ENCODE measurements at regions not wholly inside any gene's neighbourhood (a gene's known extent, or its start where the extent isn't known, plus 50 kb on each side); places are given as distances from the start of the nearest gene placed in this dataset.
"Not testable (repeated sequence)": the region's sequence is repeated elsewhere in the genome, so short reads cannot be mapped to it uniquely, and the experiment has no call there.

DNA sequence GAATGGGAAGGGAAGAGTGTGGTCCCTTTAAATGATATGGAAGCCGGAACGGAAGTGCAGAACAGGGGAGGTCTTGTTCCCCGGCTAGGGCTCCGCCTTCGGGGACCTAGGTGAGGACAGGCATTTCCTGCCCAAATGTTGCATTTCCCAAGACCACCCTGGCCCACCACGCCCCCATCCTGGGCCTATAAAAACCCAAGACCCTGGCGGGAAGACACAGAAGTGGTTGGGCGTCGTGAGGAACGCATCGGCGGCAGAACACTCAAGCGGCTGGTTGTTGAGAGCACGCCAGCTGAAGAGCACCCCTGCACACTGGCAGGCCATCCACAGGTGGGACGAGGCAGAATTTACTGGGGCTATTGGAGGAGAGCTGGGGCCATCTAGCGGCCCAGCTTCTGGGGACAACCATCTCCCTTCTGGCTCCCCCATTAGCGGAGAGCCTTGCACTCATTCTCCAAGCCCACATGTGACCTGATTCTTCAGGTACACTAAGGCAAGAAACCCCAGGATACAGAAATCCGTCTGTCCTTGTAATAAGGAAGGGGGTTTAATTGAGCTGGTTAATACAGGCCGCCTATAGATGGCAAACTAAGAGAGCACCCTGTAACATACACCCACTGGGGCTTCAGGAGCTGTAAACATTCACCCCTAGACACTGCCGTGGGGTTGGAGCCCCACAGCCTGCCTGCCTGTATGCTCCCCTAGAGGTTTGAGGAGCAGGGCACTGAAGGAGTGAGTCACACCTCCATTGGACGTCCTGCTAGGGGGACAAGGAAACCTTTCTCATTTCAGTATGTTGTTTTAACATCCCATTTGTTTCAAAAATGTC is 1327.9 kb downstream of the BRINP3 start:
- DNase-seq = no peak

DNA sequence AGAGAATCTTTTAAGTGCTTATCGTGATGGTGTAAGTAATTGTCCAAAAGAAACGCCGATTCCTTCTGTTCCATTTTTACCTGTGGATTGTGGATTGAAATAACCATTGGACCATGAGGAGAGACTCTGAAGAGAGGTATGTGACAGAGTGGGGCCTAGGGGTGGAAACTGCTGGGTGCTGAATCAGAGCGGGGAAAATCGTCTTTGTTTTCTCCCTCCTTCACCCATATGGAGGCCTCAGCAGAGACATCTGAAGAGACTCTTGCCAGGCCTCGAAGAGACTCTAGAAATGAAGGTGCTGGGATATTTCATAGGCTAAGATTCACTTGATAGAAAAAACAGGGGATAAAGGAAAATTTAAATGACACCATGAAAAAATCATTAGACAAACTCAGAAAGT is 1327.0 kb downstream of the BRINP3 start:
- DNase-seq = no peak

DNA sequence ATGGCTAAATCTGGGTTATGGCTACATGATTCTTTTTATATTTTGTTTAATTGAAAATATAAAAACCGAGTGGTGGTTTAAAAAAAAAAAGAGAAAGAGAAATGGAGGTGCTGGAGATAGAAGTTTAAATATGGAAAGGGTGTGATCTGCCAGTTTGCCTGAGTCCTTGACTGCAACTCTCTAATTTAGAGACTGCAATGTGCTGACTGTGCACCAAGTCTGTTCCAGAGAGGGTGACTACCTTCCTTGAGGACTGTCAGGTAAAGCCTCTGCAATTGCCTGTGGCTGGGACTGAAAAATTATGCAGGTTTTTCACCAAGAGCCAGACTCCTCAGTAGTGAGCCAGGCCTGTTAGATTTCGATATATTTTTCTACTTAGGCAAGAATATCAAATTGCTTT is 1326.3 kb downstream of the BRINP3 start:
- DNase-seq = no peak

DNA sequence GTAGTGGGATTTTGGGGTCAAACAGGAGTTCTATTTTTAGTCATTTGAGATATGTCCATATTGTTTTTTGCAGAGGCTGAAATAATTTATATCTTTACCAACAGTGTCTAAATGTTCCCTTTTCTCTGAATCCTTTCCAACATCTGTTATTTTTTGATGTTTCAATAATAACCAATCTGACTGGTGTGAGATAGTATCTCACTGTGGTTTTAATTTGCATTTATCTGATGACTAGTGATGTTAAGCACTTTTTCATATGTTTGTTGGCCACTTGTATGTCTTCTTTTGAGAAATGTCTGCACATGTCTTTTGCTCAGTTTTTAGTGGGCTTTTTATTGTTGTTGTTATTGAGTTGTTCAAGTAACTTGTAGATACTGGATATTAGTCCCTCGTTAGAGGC is 1325.0 kb downstream of the BRINP3 start:
- DNase-seq = no peak

DNA sequence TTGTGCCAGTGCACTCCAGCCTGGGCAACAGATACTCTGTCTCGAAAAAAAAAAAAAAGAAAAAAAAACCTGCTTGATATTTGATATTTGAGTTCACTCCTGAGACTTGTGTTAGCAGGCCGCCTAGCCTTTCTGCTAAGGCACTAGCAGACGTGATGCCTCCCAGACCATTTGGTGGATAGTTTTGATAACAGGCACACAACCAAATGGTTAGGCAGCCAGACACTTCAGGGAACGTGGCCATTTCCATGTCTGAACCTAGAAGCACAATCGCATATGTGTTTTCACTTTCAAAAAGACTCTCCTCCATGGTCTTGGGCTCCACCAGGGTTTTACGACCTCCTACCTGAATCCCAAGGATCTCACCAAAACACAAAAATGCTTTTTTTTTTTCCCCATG is 1319.5 kb downstream of the BRINP3 start:
- DNase-seq = no peak

DNA sequence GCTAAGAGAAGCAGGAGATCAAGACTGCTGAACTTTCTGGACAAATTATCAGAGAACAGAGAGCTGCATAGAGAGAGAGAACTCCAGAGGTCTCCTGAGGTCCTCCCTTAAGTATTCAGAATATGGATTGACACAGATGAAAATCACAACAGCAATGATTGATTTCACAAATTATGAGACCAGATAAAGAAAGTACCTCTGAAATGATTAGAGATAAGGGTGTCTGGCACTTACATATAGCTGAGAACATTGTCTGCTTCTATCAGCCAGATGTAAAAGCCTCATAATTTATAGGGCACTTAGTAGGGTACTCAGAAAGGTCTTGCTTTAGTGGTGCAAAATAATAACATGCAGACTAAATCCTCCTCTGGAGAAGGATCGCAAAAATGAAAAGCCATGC is 1301.8 kb downstream of the BRINP3 start:
- DNase-seq = no peak

DNA sequence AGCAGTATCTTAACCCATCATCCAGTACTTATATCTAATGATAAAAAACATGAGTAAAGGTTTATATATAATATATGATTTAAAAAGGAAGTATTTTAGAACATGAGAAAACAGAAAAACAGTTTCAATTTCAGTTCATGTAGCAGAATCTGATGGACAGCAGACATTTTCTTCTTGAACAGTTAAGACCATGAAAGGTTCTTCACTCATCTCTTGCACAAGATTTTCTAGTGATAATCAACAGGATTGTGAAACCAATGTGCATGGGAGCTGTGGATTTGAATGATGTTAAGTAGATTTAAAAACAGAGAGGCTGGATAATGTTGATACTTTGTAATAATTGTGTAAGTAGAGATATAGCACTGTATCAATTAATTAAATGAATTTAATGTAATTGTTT is 1297.6 kb downstream of the BRINP3 start:
- no peak for DNase-seq

DNA sequence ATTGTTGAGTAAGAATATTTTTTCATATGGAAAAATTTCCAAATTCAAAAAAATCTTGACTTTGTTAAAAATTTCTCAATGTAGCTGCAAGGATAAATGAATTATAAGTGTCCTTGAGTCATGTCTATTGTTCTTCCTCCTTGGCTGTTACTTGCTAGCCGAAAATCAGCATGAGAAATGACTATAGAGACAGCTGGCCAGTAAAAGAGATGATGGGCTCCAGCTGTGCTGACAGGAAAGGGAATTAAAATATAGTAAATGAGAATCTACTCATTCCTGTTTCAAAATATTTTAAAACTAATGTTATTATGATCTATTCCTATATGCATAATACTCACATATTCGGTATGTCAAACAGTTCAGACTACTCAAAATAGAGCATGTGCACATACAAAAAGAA is 1292.6 kb downstream of the BRINP3 start:
- no peak for DNase-seq

DNA sequence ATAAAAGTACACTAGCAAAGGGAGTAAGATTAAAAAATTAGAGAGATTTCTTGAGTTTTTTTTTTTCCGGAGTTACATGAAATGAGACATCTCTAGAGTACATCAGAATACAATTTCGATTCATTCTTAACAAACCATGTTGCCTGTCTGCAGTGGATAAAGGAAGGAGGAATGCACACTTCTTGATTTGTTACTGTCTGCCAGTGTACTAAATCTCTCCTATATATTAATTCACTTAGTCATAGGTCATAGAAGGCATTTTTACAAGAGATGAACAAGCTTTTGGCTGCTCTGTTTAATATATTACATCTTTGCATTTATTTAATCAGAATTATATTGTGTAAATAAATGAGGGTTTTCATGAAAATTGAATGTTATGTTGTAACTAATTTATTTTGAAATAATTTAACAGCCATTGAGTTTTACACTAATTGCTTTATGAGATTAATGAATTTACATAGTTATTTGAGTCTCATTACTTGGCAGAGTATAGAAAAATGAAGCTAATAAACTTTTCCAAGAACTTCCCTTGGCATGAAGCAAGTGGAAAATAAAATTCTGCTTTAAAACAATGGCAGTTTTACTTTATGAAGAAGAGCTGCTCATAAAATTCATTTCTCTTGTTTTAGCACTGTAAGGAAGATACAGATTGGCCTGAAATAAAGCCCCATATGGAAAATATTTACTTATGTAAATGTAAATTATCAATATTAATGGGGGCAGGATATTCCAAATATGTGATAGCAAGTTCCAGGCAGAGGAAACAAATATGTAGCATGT is 1284.7 kb downstream of the BRINP3 start:
- DNase-seq = no peak

DNA sequence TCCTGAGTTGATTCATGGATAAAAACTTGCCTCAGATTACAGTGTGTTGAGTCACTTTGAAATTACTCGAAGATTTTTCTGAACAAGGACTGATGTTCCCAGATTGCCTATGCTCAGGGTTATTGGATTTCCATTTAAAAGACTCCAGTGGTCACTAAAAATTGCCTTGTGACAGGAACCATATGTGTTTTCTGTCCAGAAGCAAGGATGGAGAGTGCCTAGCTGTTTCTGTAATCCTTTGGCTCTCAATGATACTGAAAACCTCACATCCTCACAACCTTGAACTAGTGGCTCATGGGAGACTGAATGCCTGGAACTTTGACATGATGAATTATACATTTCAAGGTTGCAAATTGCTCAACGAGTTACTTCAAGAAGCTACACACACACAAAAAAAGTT is 1271.8 kb downstream of the BRINP3 start:
- DNase-seq = no peak

DNA sequence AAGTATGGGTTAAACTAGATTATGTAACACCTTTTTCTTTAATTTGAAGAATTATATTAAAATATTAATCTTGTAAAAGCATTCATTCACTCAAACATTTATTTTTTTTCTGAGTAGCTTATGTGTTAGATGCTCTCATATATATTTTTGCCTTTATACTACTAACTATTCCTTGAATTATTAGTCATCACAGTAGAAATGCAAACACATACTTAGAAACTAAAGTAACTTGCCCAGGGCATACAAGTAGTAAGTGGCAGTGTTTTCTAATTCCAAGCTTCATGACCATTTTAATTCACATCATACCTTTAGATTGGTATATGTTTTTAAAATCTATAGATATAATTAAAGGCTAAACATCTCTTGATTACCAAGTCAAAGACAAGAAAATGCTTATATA is 1271.0 kb downstream of the BRINP3 start:
- no peak for DNase-seq

DNA sequence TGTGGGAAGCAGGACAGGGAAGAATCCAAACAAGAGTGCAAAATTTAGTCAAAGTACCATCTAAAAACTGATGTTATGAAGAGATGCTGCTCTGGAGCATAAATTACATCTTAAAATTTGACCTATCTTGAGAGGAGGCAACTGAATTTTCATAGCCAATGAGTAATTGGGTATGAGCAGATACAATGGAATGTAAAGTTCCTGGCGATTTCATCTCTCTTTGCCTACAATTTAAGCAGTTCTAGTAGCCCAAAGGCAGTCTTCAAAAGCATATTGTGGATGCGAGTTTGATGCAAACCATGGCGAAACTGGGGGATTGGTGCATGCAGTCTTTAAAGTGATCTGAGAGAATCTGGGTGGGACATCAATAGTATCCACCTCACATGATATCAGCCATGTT is 1265.9 kb downstream of the BRINP3 start:
- DNase-seq = no peak

DNA sequence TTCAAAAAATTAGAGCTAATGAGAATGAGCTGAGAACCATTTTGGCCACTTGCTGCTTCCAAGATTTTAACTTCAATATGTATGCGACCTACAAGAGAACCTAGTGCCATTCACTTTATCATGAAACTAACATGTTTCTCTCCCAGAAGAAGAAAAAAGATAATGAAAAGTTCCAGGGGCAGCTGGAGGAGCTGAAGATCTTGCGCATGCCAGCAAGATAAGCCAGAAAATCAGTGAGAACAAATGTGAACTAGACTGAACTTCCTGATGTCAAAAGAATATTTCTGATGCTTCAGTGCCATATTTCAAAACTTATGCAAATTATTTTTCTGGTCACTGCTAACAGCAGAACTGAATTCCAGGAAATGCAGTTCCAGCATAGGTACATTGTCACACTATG is 1265.1 kb downstream of the BRINP3 start:
- DNase-seq = no peak

DNA sequence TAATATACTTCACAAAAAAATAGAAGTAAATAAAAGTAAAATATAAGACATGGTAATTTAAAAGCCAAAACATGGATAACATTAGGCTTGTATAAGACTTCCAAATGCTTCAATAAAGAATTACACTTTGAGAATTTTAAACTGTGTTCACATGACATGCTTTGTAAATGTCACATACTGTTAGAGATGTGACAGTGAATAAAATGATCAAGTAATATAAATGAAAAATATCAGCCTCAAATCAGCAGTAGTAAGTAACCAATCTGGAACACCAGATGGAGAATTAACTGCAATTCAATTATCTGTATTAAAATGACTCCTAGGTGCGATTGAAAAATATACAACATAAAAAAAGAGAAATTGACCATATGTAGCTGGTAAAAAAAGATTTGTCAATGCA is 1260.8 kb downstream of the BRINP3 start:
- DNase-seq = no peak

DNA sequence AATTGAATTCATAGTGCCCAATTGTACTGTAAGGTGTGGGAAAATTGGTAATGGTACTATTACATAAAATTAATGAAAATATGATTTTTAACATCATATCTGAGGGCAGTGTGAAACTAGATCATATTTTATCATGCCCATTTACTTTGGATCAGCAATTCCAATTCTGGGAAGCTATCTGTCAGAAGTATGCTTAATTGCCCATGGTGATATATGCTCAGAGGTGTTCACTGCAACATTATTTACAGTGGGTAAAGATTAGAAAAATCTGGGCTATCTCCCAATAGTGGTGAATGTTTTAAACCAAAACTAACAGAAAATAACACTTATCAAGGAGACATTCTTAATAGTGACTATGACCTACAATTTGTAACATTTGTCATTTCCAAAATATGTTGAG is 1260.0 kb downstream of the BRINP3 start:
- DNase-seq = no peak

DNA sequence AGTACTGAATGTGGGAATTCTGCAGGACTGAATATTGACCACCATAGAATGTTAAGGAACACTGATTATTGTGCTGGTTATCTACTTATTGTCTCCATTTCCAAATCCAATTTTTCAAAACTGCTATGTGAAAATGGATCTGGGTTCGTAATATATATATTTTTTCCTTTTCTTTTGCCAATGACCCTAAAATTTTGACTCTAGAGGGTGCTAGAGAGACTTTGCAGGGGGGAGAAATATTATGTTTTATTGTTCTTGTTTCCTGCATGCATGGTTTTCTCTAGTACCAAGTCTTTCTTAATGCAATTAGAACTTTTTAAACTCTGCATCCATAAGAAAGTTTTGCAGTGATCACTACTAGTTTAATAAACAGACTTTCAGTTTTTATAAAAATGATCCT is 1256.9 kb downstream of the BRINP3 start:
- DNase-seq = no peak

DNA sequence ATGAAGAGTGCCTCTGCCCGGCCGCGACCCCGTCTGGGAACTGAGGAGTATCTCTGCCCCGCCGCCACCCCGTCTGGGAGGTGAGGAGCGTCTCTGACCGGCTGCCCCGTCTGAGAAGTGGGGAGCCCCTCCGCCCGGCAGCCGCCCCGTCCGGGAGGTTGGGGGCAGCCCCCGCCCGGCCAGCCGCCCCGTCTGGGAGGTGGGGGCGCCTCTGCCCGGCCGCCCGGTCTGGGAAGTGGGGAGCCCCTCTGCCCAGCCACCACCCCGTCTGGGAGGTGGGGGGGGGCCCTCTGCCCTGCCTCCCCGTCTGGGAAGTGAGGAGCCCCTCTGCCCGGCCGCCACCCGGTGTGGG is 1251.9 kb downstream of the BRINP3 start:
- not testable (repeated sequence) for DNase-seq

DNA sequence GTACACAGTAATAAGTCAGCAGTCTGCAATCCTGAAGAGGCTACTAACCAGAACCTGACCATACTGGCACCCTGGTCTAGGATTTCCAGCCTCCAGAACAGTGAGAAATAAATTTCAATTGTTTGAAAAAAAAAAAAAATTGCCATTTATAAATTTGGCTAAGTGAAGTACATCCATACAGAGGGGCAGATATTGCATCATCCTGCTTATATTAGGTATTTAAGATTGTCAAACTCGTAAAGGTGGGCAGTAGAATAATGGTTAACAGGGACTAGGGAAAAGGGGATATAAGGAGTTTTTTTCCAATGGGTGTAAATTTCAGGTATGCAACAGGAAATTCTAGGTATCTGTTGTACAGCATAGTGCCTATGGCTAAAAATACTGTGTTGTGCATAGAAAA is 1250.9 kb downstream of the BRINP3 start:
- DNase-seq = no peak

DNA sequence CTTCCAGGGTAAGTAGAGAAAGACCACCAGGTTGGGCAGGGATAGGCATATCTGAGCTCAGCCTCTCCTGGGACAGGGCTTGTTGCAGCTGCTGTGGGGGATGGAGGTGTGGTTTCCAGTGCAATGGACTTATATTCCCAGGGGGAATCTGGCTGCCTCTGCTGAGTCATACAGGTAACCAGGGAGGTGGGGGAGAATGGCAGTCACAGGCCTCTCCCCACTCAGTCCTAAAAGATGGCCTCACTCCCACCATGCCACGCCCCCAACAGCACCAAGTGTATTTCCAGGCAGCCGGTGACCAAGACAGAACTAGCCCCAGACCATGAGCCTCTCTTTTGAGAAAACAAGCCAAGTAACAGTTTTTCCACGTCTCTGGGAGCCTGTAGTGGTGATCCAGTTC is 1240.7 kb downstream of the BRINP3 start:
- DNase-seq = no peak

DNA sequence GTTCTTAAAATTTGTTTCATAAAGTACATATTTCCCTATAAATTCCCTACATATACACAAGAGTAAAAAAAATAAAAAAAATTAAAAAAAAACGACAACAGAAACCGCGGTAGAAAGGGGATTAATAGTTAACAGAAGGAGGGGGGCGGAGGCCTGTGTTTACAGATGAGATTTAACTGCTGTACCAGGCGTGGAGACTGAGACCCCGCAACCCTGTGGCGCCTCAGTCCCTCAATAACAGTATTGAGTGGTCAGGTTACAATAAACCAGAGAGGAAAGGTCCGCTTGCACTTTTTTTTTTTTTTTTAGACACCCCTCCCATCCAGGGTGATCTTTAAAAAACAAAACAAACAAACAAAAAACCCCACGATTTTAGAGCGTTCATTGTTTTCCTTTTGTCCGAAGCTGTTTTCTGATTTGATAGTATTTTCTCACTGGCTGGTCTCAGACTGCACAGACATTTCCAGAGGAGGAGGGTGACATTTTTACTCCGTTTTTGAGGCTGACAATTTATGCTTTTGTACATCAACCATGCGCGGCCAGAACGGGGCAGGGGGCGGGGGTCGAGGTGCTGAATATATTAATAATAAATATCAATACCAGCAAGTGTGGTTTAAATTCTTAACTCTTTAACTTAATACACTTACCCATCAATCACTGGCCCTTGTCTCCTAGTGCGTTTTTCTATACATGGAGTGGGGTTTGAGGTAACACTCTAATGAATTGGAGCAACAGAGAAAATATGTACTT is 1223.9 kb downstream of the BRINP3 start:
- no peak for DNase-seq

DNA sequence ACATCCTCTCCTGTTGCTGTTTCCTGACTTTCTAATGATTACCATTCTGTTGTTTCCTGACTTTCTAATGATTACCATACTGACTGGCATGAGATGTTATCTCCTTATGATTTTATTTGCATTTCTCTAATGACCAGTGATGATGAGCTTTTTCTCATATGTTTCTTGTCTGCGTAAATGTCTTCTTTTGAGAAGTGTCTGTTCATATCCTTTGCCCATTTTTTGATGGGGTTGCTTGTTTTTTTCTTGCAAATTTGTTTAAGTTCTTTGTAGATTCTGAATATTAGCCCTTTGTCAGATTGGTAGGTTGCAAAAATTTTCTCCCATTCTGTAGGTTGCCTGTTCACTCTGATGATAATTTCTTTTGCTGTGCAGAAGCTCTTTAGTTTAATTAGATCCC is 1216.5 kb downstream of the BRINP3 start:
- DNase-seq = not testable (repeated sequence)

DNA sequence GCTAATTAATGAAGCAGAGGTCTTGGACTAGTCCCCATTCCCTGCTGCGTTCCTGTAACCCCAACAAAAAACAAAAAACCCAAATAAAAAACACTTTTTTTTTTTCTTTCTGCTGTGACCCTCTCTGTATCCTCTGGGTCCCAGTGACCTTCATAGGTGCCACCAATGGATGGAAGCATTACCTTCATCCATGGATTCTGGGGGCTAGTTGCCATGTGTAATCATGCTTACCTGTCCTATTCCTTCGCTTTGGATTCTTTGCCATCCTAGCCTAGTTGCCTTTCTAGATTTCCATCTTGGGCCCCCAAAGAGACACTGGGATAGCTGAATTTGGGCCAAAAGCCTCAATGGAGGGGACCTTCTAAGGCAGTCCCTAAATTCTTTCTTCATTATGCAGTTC is 1208.7 kb downstream of the BRINP3 start:
- DNase-seq = no peak

DNA sequence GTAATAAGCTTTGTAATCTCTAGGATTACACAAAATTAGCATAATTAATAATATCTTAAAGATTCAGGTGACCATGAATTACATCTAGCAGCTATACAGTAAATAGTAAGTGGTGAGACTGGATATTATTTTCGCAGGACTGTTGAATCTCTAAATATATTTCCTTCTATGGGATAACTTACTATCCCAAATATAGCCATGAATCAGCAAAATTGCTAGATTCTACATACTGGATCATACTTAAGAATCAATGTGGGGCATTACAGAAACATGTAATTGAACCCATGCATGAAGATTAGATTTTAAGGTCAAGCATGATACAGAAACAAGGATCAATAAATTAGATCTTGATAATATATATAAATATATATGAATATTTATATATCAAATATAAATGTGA is 1203.4 kb downstream of the BRINP3 start:
- no peak for DNase-seq

DNA sequence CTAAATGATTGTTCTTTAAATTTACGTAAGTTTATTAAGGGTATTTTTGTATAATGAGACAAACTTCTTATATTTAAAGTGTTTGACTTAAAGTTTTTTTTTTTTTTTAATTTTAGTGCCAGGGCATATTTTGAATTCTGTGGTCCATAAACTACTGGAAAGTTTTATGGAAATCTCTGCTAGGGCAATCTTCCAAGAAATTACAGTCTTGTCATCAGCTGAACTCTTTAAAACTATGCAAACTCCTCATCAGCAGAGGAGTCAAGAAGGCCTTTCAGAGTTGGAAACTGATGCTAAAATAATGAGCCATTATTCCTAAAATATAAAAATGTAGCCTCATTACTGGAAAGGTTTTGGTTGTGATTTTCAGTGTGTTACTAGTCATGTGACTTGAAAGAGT is 1201.9 kb downstream of the BRINP3 start:
- DNase-seq = no peak
